ENCODE measurements at regions not wholly inside any gene's neighbourhood (a gene's known extent, or its start where the extent isn't known, plus 50 kb on each side); places are given as distances from the start of the nearest gene placed in this dataset.

GRCh38 chr22:20637750-20638506 is 130.5 kb downstream of the MED15 start:
- DNase-seq = no peak

GRCh38 chr22:20638507-20638870 is 131.1 kb downstream of the MED15 start:
- no peak for DNase-seq

- no peak for DNase-seq
These were observed 131.9 kb downstream of the MED15 start for GRCh38 chr22:20639343-20639742.

- DNase-seq = no peak
These were observed 132.3 kb downstream of the MED15 start for GRCh38 chr22:20639750-20640149.

GRCh38 chr22:20641198-20641892 is 132.6 kb upstream of the SERPIND1 start:
- no peak for DNase-seq

DNA sequence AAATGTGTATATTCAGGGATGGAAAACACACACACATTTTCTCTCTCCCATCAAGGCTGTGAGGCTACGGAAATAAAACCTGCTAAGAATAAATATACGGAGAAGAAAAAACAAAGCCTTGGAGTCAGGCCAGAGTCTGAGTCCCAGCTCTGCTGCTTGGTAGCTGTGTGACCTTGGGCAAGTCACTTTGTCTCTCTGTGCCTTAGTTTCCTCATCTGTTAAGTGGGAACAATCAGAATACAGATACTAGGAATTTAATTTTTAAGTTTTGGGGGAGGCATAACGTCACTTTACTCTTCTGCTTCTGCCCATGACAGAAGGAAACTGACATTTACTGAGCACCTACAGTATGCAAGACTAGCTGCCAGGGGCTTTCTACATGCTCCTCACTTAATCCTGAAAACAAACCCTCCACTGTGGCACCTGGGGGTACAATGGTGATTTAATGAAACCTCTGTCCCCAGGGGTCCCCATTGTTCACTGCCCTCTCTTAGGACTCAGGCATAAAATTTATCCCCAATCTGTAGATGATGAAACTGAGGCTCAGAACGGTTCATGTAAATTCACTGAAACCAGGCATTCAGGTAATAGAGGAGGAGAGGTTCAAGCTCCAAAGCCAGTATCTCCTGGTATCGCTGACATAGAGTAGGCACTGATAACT is 131.9 kb upstream of the SERPIND1 start:
- no peak for DNase-seq

DNA sequence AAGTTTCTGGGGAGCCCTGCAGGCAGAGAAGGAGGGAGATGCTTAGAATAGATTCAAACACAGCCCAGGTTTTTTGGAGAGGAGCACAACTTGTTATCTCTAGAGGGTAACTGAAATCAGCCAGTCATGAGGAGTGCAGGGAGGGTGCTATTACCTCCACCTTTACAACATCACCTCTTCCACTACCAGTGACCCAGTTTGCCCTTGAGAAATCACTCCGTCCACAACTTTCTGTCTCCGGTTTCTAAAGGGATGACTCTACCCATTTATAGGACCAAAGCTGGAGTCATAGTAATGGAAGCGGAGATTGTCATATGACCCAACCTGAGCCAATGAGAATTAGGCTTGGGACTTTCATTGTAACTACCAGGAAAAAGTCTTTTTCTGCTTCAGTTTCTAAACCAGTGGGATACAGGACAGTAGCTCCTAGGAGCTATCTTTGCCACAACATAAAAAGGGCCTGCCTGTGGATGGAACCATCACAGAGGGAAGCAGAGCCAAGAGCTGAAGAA is 131.2 kb upstream of the SERPIND1 start:
- DNase-seq = no peak

- DNase-seq = no peak
These were observed 129.8 kb upstream of the SERPIND1 start for GRCh38 chr22:20644071-20644642.

GRCh38 chr22:20645954-20646353 is 128.0 kb upstream of the SERPIND1 start:
- no peak for DNase-seq

- no peak for DNase-seq
These were observed 127.5 kb upstream of the SERPIND1 start for GRCh38 chr22:20646415-20646814.

GRCh38 chr22:20646906-20647305 is 127.0 kb upstream of the SERPIND1 start:
- no peak for DNase-seq

GRCh38 chr22:20647586-20648305 is 126.2 kb upstream of the SERPIND1 start:
- no peak for DNase-seq

DNA sequence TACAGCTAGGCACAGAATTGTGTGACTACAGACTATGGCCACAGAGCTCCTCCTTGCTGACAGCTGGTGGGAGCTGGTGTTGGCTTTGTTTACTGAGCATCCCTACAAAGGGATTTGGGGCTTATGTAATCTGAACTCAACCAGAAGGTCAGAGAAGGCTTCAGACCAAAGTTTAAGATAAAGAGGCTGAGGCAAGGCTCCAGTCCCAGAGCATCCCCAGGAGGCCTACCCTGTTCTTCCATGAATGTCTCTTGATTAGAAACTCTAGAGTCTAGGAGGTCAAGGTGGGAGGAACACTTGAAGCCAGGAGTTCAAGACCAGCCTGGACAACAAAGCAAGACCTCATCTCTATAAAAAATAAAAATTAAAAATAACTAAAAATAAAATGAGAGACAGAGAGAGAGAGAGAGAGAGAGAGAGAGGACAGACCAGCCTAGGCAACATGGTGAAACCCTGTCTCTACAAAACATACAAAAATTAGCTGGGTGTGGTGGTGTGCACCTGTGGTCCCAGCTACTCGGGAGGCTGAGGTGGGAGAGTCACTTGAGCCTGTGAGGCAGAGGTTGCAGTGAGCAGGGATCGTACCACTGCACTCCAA is 125.5 kb upstream of the SERPIND1 start:
- no peak for DNase-seq

- no peak for DNase-seq
These were observed 123.4 kb upstream of the SERPIND1 start for GRCh38 chr22:20650294-20651207.

DNA sequence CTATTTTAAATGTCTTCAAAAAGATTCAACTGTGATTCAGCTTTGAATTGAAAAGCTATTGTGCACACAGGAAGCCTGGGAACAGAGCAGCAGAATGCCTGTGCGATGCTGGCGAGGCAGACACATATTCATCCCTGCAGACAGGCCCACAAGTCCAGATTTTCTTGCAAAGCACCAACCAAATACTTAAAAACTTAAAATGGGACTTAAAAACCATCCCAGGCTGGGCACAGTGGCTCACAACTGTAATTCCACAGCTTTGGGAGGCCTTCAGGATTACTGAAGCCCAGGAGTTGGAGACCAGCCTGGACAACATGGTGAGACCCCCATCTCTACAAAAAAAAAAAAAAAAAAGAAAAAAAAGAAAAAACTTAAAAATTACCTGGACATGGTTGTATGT is 122.6 kb upstream of the SERPIND1 start:
- no peak for DNase-seq

GRCh38 chr22:20652130-20652529 is 121.8 kb upstream of the SERPIND1 start:
- no peak for DNase-seq

DNA sequence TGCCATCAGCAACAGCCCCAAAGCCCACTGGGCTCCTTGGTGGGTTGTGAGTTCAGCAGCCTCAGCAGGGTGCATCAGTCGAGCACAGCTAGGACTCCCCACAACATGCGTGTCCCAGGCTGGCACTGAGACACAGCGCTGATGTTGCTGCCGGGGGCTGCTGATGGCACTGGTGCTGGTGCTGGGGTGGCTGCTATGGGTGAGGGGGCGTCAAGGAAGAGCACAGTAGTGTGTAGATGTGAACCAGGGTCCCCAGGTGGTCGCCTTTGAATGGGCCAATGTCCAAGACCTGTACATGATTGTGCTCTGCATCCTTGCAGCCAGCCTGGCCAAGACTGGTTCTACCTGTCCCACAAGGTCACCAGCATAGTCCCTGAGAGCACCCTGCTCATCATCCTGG is 121.3 kb upstream of the SERPIND1 start:
- DNase-seq = no peak

DNA sequence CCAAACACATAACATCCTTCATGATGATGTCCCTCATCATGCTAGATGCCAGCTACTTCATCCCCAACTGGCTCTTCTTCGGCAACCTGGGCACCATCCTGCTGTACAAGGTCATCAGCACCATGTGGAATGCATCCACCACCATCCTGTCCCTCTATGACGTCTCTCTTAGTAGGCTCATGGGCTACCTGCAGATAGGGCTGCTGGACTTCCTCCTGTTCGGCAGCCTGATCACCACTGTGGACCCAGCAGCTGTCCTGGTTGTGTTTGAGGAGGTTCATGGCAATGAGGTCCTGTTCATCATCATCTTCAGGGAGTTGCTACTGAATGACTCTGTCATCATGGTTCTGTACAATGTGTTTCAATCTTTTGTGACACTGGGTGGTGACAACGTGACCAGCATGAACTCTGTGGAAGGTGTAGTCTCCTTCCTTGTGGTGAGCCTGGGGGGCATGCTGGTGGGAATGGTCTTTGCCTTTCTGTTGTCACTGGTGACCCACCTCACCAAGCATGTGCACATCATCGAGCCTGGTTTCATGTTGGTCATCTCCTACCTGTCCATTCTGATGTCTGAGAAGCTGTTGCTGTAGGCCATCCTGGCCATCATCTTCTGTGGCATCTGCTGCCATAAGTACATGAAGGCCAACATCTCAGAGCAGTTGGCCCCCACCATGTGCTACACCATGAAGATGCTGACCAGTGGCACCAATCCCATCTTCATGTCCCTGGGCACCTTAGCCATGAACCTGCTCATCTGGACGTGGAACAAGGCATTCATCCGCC is 120.7 kb upstream of the SERPIND1 start:
- DNase-seq = no peak

GRCh38 chr22:20653795-20654342 is 120.0 kb upstream of the SERPIND1 start:
- no peak for DNase-seq
